Neuronal stem cell (in vitro differentiated cells): ENCODE measurements at regions not wholly inside any gene's neighbourhood (a gene's known extent, or its start where the extent isn't known, plus 50 kb on each side); places are given as distances from the start of the nearest gene placed in this dataset.
A peak's percentile ranks its signal among the peaks of the same experiment; 100 is the strongest.
"Not testable (repeated sequence)": the region's sequence is repeated elsewhere in the genome, so short reads cannot be mapped to it uniquely, and the experiment has no call there.

Source experiments
- DNase-seq: peaks from one replicate; pipeline ENCODE4 v3.0.0-alpha.2; 2013; ENCODE audit warnings: low spot score
- H2AFZ ChIP-seq: one replicate; pipeline ENCODE4 v1.6.1; 2013; ENCODE audit warnings: mild to moderate bottlenecking, low read length, inconsistent platforms
- H2AK5ac ChIP-seq: 2 replicates; pipeline ENCODE4 v1.6.1; 2013; ENCODE audit warnings: low read depth, mild to moderate bottlenecking, inconsistent platforms, low read length, moderate library complexity, mixed read lengths
- H2BK120ac ChIP-seq: 2 replicates; pipeline ENCODE4 v1.6.1; 2013; ENCODE audit warnings: low read depth, mild to moderate bottlenecking, inconsistent platforms, low read length, moderate library complexity, mixed read lengths
- H2BK12ac ChIP-seq: one replicate; pipeline ENCODE4 v1.6.1; 2013; ENCODE audit warnings: low read length, inconsistent platforms
- H2BK15ac ChIP-seq: 2 replicates; pipeline ENCODE4 v1.6.1; 2013; ENCODE audit warnings: mild to moderate bottlenecking, low read length, inconsistent platforms, mixed read lengths
- H2BK5ac ChIP-seq: one replicate; pipeline ENCODE4 v1.6.1; 2013; ENCODE audit warnings: inconsistent platforms, mild to moderate bottlenecking, low read length, moderate library complexity
- H3K14ac ChIP-seq: one replicate; pipeline ENCODE4 v1.6.1; 2013; ENCODE audit warnings: low read length, inconsistent platforms
- H3K18ac ChIP-seq: 2 replicates; pipeline ENCODE4 v1.6.1; 2013; ENCODE audit warnings: low read length, inconsistent platforms
- H3K23ac ChIP-seq: 2 replicates; pipeline ENCODE4 v1.6.1; 2013; ENCODE audit warnings: low read depth, mild to moderate bottlenecking, mixed read lengths, low read length, inconsistent platforms; ENCODE audit not compliant: poor library complexity
- H3K27ac ChIP-seq: replicated peaks from 3 replicates; pipeline ENCODE4 v1.5.1; 2013; ENCODE audit warnings: low read length, inconsistent platforms
- H3K27me3 ChIP-seq, 3 experiments: 2 replicates each; pipeline ENCODE4 v1.6.1; 2013; ENCODE audit warnings: low read length in 3 of 3, mild to moderate bottlenecking in 2 of 3, inconsistent platforms in 1 of 3, low read depth in 1 of 3, mixed read lengths in 1 of 3, moderate library complexity in 1 of 3; ENCODE audit not compliant: control insufficient read depth in 3 of 3, insufficient read depth in 3 of 3
- H3K36me3 ChIP-seq, 2 donors: replicated peaks in 1 of 2; 2 replicates each; pipeline ENCODE4 v1.6.1; 2013; ENCODE audit warnings: low read length in 2 of 2; ENCODE audit not compliant: control insufficient read depth in 2 of 2, insufficient read depth in 2 of 2
- H3K4ac ChIP-seq: 2 replicates; pipeline ENCODE4 v1.6.1; 2013; ENCODE audit warnings: inconsistent platforms, mild to moderate bottlenecking, low read length, moderate library complexity
- H3K4me1 ChIP-seq, 2 donors: 1 replicate in 1 of 2; 2 replicates in 1 of 2; pipeline ENCODE4 v1.6.1; 2013; ENCODE audit warnings: low read length in 2 of 2, low read depth in 1 of 2; ENCODE audit not compliant: control insufficient read depth in 2 of 2, insufficient read depth in 1 of 2
- H3K4me2 ChIP-seq: one replicate; pipeline ENCODE4 v1.6.1; 2013; ENCODE audit warnings: mild to moderate bottlenecking, low read length, inconsistent platforms; ENCODE audit not compliant: insufficient read depth, poor library complexity, severe bottlenecking
- H3K4me3 ChIP-seq, 2 donors: 2 replicates each; pipeline ENCODE4 v1.5.1; 2013; ENCODE audit warnings: low read length in 2 of 2, mild to moderate bottlenecking in 2 of 2, inconsistent platforms in 1 of 2, moderate library complexity in 1 of 2
- H3K79me1 ChIP-seq: one replicate; pipeline ENCODE4 v1.6.1; 2013; ENCODE audit warnings: low read depth, mild to moderate bottlenecking, inconsistent platforms, low read length, moderate library complexity
- H3K9ac ChIP-seq: one replicate; pipeline ENCODE4 v1.6.1; 2013; ENCODE audit warnings: mild to moderate bottlenecking, low read depth, low read length, inconsistent platforms; ENCODE audit not compliant: poor library complexity
- H3K9me3 ChIP-seq, 2 donors: replicated peaks in 1 of 2; 2 replicates each; pipeline versions ENCODE3 to v1.6.1; 2013; ENCODE audit warnings: low read length in 2 of 2, mild to moderate bottlenecking in 2 of 2, inconsistent platforms in 1 of 2, low read depth in 1 of 2, mixed read lengths in 1 of 2, moderate library complexity in 1 of 2; ENCODE audit not compliant: control insufficient read depth in 2 of 2, insufficient read depth in 1 of 2
- H4K8ac ChIP-seq: one replicate; pipeline ENCODE4 v1.6.1; 2013; ENCODE audit warnings: low read depth, mild to moderate bottlenecking, inconsistent platforms, low read length, moderate library complexity
- H4K91ac ChIP-seq: one replicate; pipeline ENCODE4 v1.6.1; 2013; ENCODE audit warnings: low read length, low read depth, mild to moderate bottlenecking, inconsistent platforms; ENCODE audit not compliant: poor library complexity
- WGBS, 2 donors: extraction: QIAGEN DNeasy Blood & Tissue Kit; methylation state at CpG; one replicate each; pipeline ENCODE4 v1.1.7; 2013; ENCODE audit warnings: missing lambda C conversion rate in 2 of 2, mixed read lengths in 1 of 2; ENCODE audit not compliant: insufficient read length in 2 of 2, insufficient replicate concordance in 1 of 2; ENCODE audit errors: extremely low coverage in 2 of 2; 5-methylcytosine and 5-hydroxymethylcytosine counted together

DNA sequence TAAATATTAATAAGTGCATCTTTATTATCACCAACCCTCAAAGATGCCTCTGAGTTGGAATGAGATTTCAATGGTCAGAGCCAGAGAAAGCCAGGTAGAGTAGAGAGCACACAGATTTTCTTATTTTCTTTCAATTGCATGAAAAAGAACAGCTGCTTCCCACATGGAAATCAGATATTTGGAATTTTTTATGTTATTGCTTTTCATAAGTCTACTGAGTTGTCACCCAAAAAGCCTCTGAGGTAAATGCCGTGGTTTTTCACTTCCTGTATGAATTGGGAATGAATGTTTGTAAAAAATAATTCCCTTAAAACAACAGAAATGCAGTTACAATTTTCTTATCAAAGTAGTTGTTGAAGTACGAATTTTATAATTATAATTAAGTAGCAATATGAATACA lies 563.1 kb downstream of the RFPL4B start:
- Histone ChIP-seq H2BK5ac (no peak overlapping the region), H3K18ac (no peak overlapping the region), H3K9ac (no peak overlapping the region), H2AK5ac (no peak overlapping the region), H3K36me3 (no peaks in the 10 kb centered on the region), H3K9me3 (no peaks in the 10 kb centered on the region), H3K79me1 (no peaks in the 10 kb centered on the region), H3K23ac (no peak overlapping the region), H4K8ac (no peak overlapping the region), H2BK120ac (no peak overlapping the region), H3K27ac (no peak overlapping the region), H2BK12ac (no peak overlapping the region), H3K4ac (no peak overlapping the region), H2BK15ac (no peak overlapping the region), H3K14ac (no peak overlapping the region), H4K91ac (no peak overlapping the region), H3K27me3 (no peaks in the 10 kb centered on the region), H3K4me3 (no peak overlapping the region), H3K4me2 (no peak overlapping the region), H2AFZ (no peak overlapping the region), H3K4me1 (peaks cover 2 to 5% of the 10 kb centered on the region in 2 donors)
- no peak for DNase-seq
- WGBS, 2 donors, result no CpG with 5 or more reads among the region's 2 CpGs

GRCh38 chr6:112911959-112912358 lies 564.8 kb downstream of the RFPL4B start:
- H3K18ac ChIP-seq, result no peak overlapping the region
- no peak overlapping the region for H2BK12ac ChIP-seq
- H3K14ac ChIP-seq, result no peak overlapping the region
- H3K4me3 ChIP-seq, result no peak overlapping the region
- no peaks in the 10 kb centered on the region for H3K79me1 ChIP-seq
- H2BK5ac ChIP-seq, result no peak overlapping the region
- no peak overlapping the region for H3K4me2 ChIP-seq
- H3K4me1 ChIP-seq, result peaks cover 0 to 5% of the 10 kb centered on the region in 2 donors
- H2AK5ac ChIP-seq, result no peak overlapping the region
- H3K23ac ChIP-seq, result no peak overlapping the region
- DNase-seq, result no peak
- H3K9ac ChIP-seq, result no peak overlapping the region
- no peak overlapping the region for H3K4ac ChIP-seq
- no CpG with 5 or more reads among the region's 3 CpGs for WGBS, 2 donors
- H2BK15ac ChIP-seq, result no peak overlapping the region
- no peaks in the 10 kb centered on the region for H3K9me3 ChIP-seq
- H4K8ac ChIP-seq, result no peak overlapping the region
- H2BK120ac ChIP-seq, result no peak overlapping the region
- H3K27me3 ChIP-seq, result no peaks in the 10 kb centered on the region
- no peak overlapping the region for H2AFZ ChIP-seq
- H3K27ac ChIP-seq, result no peak overlapping the region
- H3K36me3 ChIP-seq, result no peaks in the 10 kb centered on the region
- H4K91ac ChIP-seq, result no peak overlapping the region

DNA sequence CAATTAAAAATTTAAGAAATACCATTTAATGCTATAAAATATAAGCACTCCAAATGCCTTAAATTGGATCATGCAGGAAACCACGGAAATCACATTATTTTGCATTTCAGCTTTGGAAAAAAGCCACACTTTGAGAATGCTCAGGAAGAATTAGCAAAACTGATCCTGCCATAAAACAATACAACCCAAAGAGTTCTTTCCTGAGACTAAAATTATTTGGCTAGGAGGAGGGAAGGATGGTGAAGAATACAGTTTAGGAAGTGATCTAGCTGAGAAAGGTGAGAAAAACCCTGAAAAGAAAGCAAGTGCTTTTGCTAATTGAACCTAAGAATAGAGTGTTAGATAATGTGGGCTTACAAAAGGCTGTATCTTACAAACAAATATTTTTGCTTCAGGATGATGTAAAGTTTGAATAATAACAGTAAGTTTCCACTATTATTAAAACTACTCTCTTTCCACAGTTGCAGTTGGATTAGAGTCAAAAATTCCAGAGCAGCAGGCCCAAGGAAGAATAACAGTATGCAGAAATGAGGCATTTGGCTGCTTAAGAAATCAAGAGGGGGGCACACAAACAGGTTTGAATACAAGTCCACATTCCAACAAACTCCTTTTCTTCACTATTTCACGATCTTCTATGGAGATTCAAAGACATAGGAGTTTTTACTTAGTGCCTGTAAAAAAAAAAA lies 565.4 kb downstream of the RFPL4B start:
- no peak overlapping the region for H3K9ac ChIP-seq
- peaks cover 0 to 5% of the 10 kb centered on the region in 2 donors for H3K4me1 ChIP-seq
- no peaks in the 10 kb centered on the region for H3K79me1 ChIP-seq
- no peaks in the 10 kb centered on the region for H3K9me3 ChIP-seq
- H2AFZ ChIP-seq, result peak overlapping the region; percentile 60
- no CpG with 5 or more reads among the region's 2 CpGs for WGBS, 2 donors
- H3K27ac ChIP-seq, result no peak overlapping the region
- H2BK12ac ChIP-seq, result no peak overlapping the region
- no peak overlapping the region for H3K14ac ChIP-seq
- no peak overlapping the region for H3K4me2 ChIP-seq
- DNase-seq, result no peak
- no peak overlapping the region for H3K4ac ChIP-seq
- no peak overlapping the region for H2BK5ac ChIP-seq
- H3K27me3 ChIP-seq, result no peaks in the 10 kb centered on the region
- H2BK15ac ChIP-seq, result no peak overlapping the region
- H3K4me3 ChIP-seq, result no peak overlapping the region
- H3K36me3 ChIP-seq, result no peaks in the 10 kb centered on the region
- H2AK5ac ChIP-seq, result no peak overlapping the region
- no peak overlapping the region for H4K8ac ChIP-seq
- no peak overlapping the region for H3K18ac ChIP-seq
- H4K91ac ChIP-seq, result no peak overlapping the region
- no peak overlapping the region for H2BK120ac ChIP-seq
- no peak overlapping the region for H3K23ac ChIP-seq

DNA sequence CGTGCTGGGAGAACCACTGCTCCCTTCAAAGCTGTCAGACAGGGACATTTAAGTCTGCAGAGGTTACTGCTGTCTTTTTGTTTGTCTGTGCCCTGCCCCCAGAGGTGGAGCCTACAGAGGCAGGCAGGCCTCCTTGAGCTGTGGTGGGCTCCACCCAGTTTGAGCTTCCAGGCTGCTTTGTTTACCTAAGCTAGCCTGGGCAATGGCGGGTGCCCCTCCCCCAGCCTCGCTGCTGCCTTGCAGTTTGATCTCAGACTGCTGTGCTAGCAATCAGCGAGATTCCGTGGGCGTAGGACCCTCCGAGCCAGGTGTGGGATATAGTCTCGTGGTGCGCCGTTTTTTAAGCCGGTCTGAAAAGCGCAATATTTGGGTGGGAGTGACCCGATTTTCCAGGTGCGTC lies 572.6 kb downstream of the RFPL4B start:
- H3K27me3 ChIP-seq, H3K4me3 ChIP-seq, H3K36me3 ChIP-seq, H2AFZ ChIP-seq, H3K23ac ChIP-seq, H3K4me1 ChIP-seq, H2BK15ac ChIP-seq, H2AK5ac ChIP-seq, H2BK12ac ChIP-seq, H2BK5ac ChIP-seq, H3K9ac ChIP-seq, H3K4ac ChIP-seq, H4K8ac ChIP-seq, H3K79me1 ChIP-seq, H2BK120ac ChIP-seq, H4K91ac ChIP-seq, H3K14ac ChIP-seq, H3K4me2 ChIP-seq, H3K18ac ChIP-seq, DNase-seq, H3K27ac ChIP-seq: not testable (repeated sequence)
- no CpG with 5 or more reads among the region's 14 CpGs for WGBS, 2 donors
- H3K9me3 ChIP-seq, result peaks cover 2 to 22% of the 10 kb centered on the region in 2 donors
